K562 (cell line): ENCODE measurements at regions not wholly inside any gene's neighbourhood (a gene's known extent, or its start where the extent isn't known, plus 50 kb on each side); places are given as distances from the start of the nearest gene placed in this dataset.

Experiments used
- ATAC-seq: fragments of 200-7000 bp; cut with Tn5 transposase; 3 replicates; pipeline ENCODE4 v1.9.1; 2020; ENCODE audit warnings: moderate library complexity
- BruUV-seq: library from RNA; stranded (reverse); fragments of 400-500 nt; replicated peaks from 2 replicates; lab custom pipeline; 2021; lab: Mats Ljungman, UMichigan
- CTCF ChIA-PET: fragments of 300-600 bp; formaldehyde crosslinking; extraction: SDS; loops from one replicate; lab custom pipeline; 2021; ENCODE audit warnings: low intra/inter-chr PET ratio; lab: Yijun Ruan, JAX
- POLR2A ChIA-PET: fragments of 300-600, 350-650 bp; sonication (Branson Sonifier 250); formaldehyde crosslinking; extraction: SDS; loops from one replicate; lab custom pipeline; 2021; ENCODE audit warnings: antibody characterized with exemption, inconsistent platforms; lab: Yijun Ruan, JAX
- DNase-seq, 4 experiments: peaks; one replicate each; pipeline versions ENCODE4 v3.0.0 to v3.0.0-alpha.2; 2011 to 2018; ENCODE audit warnings: low spot score in 3 of 4, mixed read lengths in 3 of 4; ENCODE audit errors: extremely low read depth in 1 of 4
- FAIRE-seq: peaks from 2 replicates; lab custom pipeline; 2011; peaks lifted over from hg19 to GRCh38; lab: Jason Lieb, UNC
- H2AFZ ChIP-seq: 2 replicates; pipeline ENCODE4 v1.6.0; 2011; ENCODE audit warnings: low read depth, low read length, control low read depth, inconsistent platforms
- H3K27ac ChIP-seq: fragments of 200-600 bp; 3 replicates; pipeline ENCODE4 v1.8.0; 2011; ENCODE audit warnings: low read depth, mild to moderate bottlenecking, control low read depth, inconsistent platforms, low read length, moderate library complexity, mixed read lengths; ENCODE audit errors: extremely low read depth
- H3K27me3 ChIP-seq, 2 experiments: fragments of 300-600 bp in 1 of 2; 2 replicates in 1 of 2; 3 replicates in 1 of 2; pipeline versions ENCODE4 v1.6.0 to v1.8.0; 2011; ENCODE audit warnings: inconsistent platforms in 2 of 2, low read length in 2 of 2, mild to moderate bottlenecking in 1 of 2, mixed read lengths in 1 of 2, moderate library complexity in 1 of 2; ENCODE audit not compliant: control insufficient read depth in 2 of 2, insufficient read depth in 2 of 2
- H3K36me3 ChIP-seq: fragments of 300-600 bp; 3 replicates; pipeline ENCODE4 v1.8.0; 2011; ENCODE audit warnings: mild to moderate bottlenecking, low read length, inconsistent platforms; ENCODE audit not compliant: control insufficient read depth, insufficient read depth
- H3K4me1 ChIP-seq, 2 experiments: fragments of 200-600 bp in 1 of 2; replicated peaks in 1 of 2; 2 replicates in 1 of 2; 3 replicates in 1 of 2; pipeline versions ENCODE4 v1.5.1 to v1.8.0; 2011; ENCODE audit warnings: inconsistent platforms in 2 of 2, low read length in 2 of 2, mild to moderate bottlenecking in 1 of 2, mixed read lengths in 1 of 2, moderate library complexity in 1 of 2; ENCODE audit not compliant: control insufficient read depth in 2 of 2, insufficient read depth in 2 of 2
- H3K4me2 ChIP-seq: 2 replicates; pipeline ENCODE4 v1.6.1; 2011; ENCODE audit warnings: low read length, control low read depth, inconsistent platforms, mixed read lengths; ENCODE audit not compliant: insufficient read depth
- H3K4me3 ChIP-seq: fragments of 200-600 bp; sonication (generic), shearing (Covaris generic); 2 replicates; pipeline ENCODE4 v1.5.1; 2016; ENCODE audit warnings: control low read depth, inconsistent platforms
- H3K79me2 ChIP-seq: fragments of 200-600 bp; 3 replicates; pipeline ENCODE4 v1.8.0; 2011; ENCODE audit warnings: low read length, inconsistent platforms; ENCODE audit not compliant: control insufficient read depth, insufficient read depth
- H3K9ac ChIP-seq, 2 experiments: 2 replicates each; pipeline versions ENCODE4 v1.6.0 to v1.6.1; 2011; ENCODE audit warnings: low read depth in 2 of 2, low read length in 2 of 2, control low read depth in 1 of 2, inconsistent platforms in 1 of 2, mild to moderate bottlenecking in 1 of 2, mixed read lengths in 1 of 2; ENCODE audit not compliant: insufficient read depth in 1 of 2
- H3K9me1 ChIP-seq: one replicate; pipeline ENCODE4 v1.6.0; 2011; ENCODE audit warnings: inconsistent platforms, mild to moderate bottlenecking, low read length, moderate library complexity; ENCODE audit not compliant: control insufficient read depth, insufficient read depth
- H3K9me3 ChIP-seq: replicated peaks from 2 replicates; pipeline ENCODE4 v1.5.1; 2011; ENCODE audit warnings: low read depth, low read length, inconsistent platforms; ENCODE audit not compliant: control insufficient read depth, insufficient read depth
- H4K20me1 ChIP-seq: replicated peaks from 2 replicates; pipeline ENCODE4 v1.6.1; 2011; ENCODE audit warnings: low read length, inconsistent platforms, mixed read lengths; ENCODE audit not compliant: control insufficient read depth, insufficient read depth
- BRD9 ChIP-seq: fragments of 450-650 bp; IDR thresholded peaks from 2 replicates; pipeline ENCODE4 v1.6.1; 2018; ENCODE audit warnings: low read depth; ENCODE audit not compliant: partially characterized antibody
- ESRRA ChIP-seq: fragments of 450-650 bp; IDR thresholded peaks from 2 replicates; pipeline ENCODE4 v1.6.1; 2014; ENCODE audit warnings: low read depth, mild to moderate bottlenecking, moderate library complexity, borderline replicate concordance
- HDAC2 ChIP-seq: fragments of 450-650 bp; IDR thresholded peaks from 2 replicates; pipeline ENCODE4 v1.6.1; 2016; ENCODE audit warnings: mild to moderate bottlenecking
- HMG20B ChIP-seq: fragments of 250-450 bp; sonication (Bioruptor Pico); IDR thresholded peaks from 2 replicates; pipeline ENCODE4 v1.5.0; 2021; ENCODE audit warnings: mild to moderate bottlenecking
- KDM4B ChIP-seq, 2 experiments: fragments of 450-650 bp in 1 of 2; sonication (generic) in 1 of 2; IDR thresholded peaks; 2 replicates each; pipeline ENCODE4 v1.6.1; 2016 to 2017; ENCODE audit warnings: borderline replicate concordance in 2 of 2, antibody characterized with exemption in 1 of 2, low read depth in 1 of 2, mild to moderate bottlenecking in 1 of 2
- MAFF ChIP-seq: IDR thresholded peaks from 2 replicates; pipeline ENCODE4 v1.6.1; 2012; ENCODE audit warnings: low read length, improper control_type of control experiment
- NR2C1 ChIP-seq, 2 experiments: fragments of 450-650 bp; IDR thresholded peaks; 2 replicates each; pipeline ENCODE4 v1.6.1; 2017; ENCODE audit warnings: mild to moderate bottlenecking in 2 of 2, antibody characterized with exemption in 1 of 2, inconsistent platforms in 1 of 2, missing compliant biosample characterization in 1 of 2, missing genetic modification characterization in 1 of 2
- POU5F1 ChIP-seq: fragments of 150-350 bp; IDR thresholded peaks from 2 replicates; pipeline ENCODE4 v1.6.1; 2014; ENCODE audit warnings: borderline replicate concordance, low read length, low read depth, mild to moderate bottlenecking; ENCODE audit not compliant: partially characterized antibody
- PPARD ChIP-seq: fragments of 250-450 bp; sonication (Bioruptor Pico); IDR thresholded peaks from 2 replicates; pipeline ENCODE4 v1.8.0; 2022; ENCODE audit warnings: inconsistent platforms, mild to moderate bottlenecking, moderate library complexity
- PRMT5 ChIP-seq: sonication (generic); formaldehyde crosslinking; IDR thresholded peaks from 2 replicates; pipeline ENCODE4 v1.5.0; 2020; ENCODE audit warnings: missing genetic modification reagents
- SPI1 ChIP-seq: IDR thresholded peaks from 2 replicates; pipeline ENCODE4 v1.6.1; 2011; ENCODE audit warnings: low read depth, low read length, control low read depth, borderline replicate concordance
- TAF7 ChIP-seq: fragments of 450-650 bp; IDR thresholded peaks from 2 replicates; pipeline ENCODE4 v1.6.1; 2016; ENCODE audit warnings: missing genetic modification characterization, missing compliant biosample characterization
- TAF9B ChIP-seq: fragments of 450-650 bp; IDR thresholded peaks from 2 replicates; pipeline ENCODE4 v1.6.1; 2018; ENCODE audit warnings: mild to moderate bottlenecking; ENCODE audit not compliant: partially characterized antibody
- TBL1XR1 ChIP-seq, 2 experiments: IDR thresholded peaks; 2 replicates each; pipeline ENCODE4 v1.6.1; 2012; ENCODE audit warnings: improper control_type of control experiment in 2 of 2, low read length in 2 of 2, mild to moderate bottlenecking in 1 of 2
- TEAD2 ChIP-seq: fragments of 450-650 bp; IDR thresholded peaks from 2 replicates; pipeline ENCODE4 v1.6.1; 2016; ENCODE audit warnings: missing genetic modification characterization, control low read depth, missing compliant biosample characterization
- ZBED1 ChIP-seq: IDR thresholded peaks from 2 replicates; pipeline ENCODE4 v1.6.1; 2014
- ZBTB33 ChIP-seq: sonication (generic); formaldehyde crosslinking; IDR thresholded peaks from 2 replicates; pipeline ENCODE4 v1.8.1; 2023; ENCODE audit warnings: mild to moderate bottlenecking, missing genetic modification reagents
- ZEB2 ChIP-seq: fragments of 450-650 bp; IDR thresholded peaks from 2 replicates; pipeline ENCODE4 v1.6.1; 2016
- ZNF589 ChIP-seq: fragments of 200-800 bp; sonication (Bioruptor generic); IDR thresholded peaks from 2 replicates; pipeline ENCODE4 v1.6.1; 2016; ENCODE audit warnings: low read depth, missing genetic modification characterization, missing compliant biosample characterization
- ZNF766 ChIP-seq: fragments of 200-800 bp; sonication (Bioruptor generic); conservative IDR thresholded peaks from 2 replicates; pipeline ENCODE4 v1.6.1; 2016; ENCODE audit warnings: missing genetic modification characterization, missing compliant biosample characterization
- ZNF778 ChIP-seq: fragments of 450-650 bp; formaldehyde crosslinking; IDR thresholded peaks from 2 replicates; pipeline ENCODE4 v1.4.0; 2020; ENCODE audit warnings: mild to moderate bottlenecking, moderate library complexity
- WGBS: fragments of 100-300 bp; shearing (Covaris generic); methylation state at CpG from one replicate; pipeline ENCODE4 v1.1.6; 2016; ENCODE audit warnings: low coverage, mixed read lengths; ENCODE audit not compliant: insufficient coverage; ENCODE audit errors: missing lambda C conversion rate; 5-methylcytosine and 5-hydroxymethylcytosine counted together
- in situ Hi-C: fragments of 300-500 bp; cut with MboI; formaldehyde crosslinking; loops from 4 replicates; pipeline ENCODE4 v1.15.0; 2018; ENCODE audit warnings: inconsistent platforms, mixed read lengths
- intact Hi-C: fragments of 100-400 bp; cut with micrococcal nuclease; formaldehyde crosslinking; loops from 2 replicates; pipeline ENCODE4 v1.14.2; 2022

DNA sequence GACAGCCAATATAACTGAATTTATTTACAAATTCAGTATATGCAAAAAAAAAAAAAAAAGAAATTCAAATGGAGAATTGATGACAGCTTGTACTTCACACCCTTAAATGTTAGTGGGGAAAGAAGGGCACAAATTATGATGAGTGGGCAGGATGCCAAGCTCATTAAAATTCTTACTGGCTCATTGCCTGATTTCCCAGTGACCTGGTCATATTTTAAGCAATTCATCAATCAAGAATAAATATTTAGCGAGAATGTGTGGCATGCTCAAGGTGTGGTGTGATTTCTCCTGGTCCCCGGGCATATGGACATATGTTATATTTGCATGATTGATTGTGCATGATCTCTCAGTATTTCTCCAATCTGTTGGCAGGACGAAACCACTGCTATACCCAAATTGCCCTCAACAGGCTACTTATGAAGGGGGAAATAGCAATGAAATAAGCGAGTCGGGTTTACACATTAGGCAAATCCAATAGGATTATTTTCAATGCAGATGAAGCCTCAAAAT is 883.0 kb downstream of the LRRTM4 start (continued):
- TF ChIP-seq TEAD2 (tag) (no peak), HDAC2 (no peak), ZNF589 (CRISPR knock-in tag) (no peak), SPI1 (no peak), NR2C1 (IDR thresholded peaks at IDR 0.05) (no peak), NR2C1 (tag; IDR thresholded peaks at IDR 0.05) (no peak), BRD9 (no peak), TAF7 (no peak)
- TF ChIP-seq, all 486 proteins: peak for 0

- intact Hi-C loops, result no loop called here
- POLR2A ChIA-PET, result no interaction called here
- TF ChIP-seq TAF9B, result no peak
- TF ChIP-seq POU5F1, result no peak
- no peak for TF ChIP-seq ZNF778 (CRISPR knock-in tag)
- no peak for TF ChIP-seq ZNF766 (CRISPR knock-in tag)
- TF ChIP-seq ESRRA, result no peak
- TF ChIP-seq TBL1XR1 (IDR thresholded peaks at IDR 0.05; ENCODE audit: low read length in 2 of 2), result no peak
- no peak for TF ChIP-seq PRMT5 (CRISPR knock-in tag)
- no peak for TF ChIP-seq ZBED1
- TF ChIP-seq KDM4B (IDR thresholded peaks at IDR 0.05; ENCODE audit: borderline replicate concordance in 2 of 2, low read depth in 1 of 2), result no peak
- no peak for TF ChIP-seq MAFF
- TF ChIP-seq HMG20B (CRISPR knock-in tag), result no peak
- no peak for TF ChIP-seq ZEB2
- TF ChIP-seq ZBTB33 (CRISPR knock-in tag), result no peak
- no peak for TF ChIP-seq PPARD (CRISPR knock-in tag)
Measured at GRCh38 chr2:76633276-76633921, 888.8 kb downstream of the LRRTM4 start.

More at GRCh38 chr2:76633276-76633921, 888.8 kb downstream of the LRRTM4 start:
- no peaks in the 10 kb centered on the region for H3K27me3 ChIP-seq
- DNase-seq (no peak), FAIRE-seq (no peak), ATAC-seq (no peak)
- H3K9ac ChIP-seq, result no peak overlapping the region
- no TSS peak for BruUV-seq
- H3K4me2 ChIP-seq, result no peak overlapping the region
- H3K4me1 ChIP-seq, result no peaks in the 10 kb centered on the region
- H3K36me3 ChIP-seq, result no peaks in the 10 kb centered on the region
- H3K79me2 ChIP-seq, result no peaks in the 10 kb centered on the region
- H3K4me3 ChIP-seq, result no peak overlapping the region
- WGBS, result 2% methylated on average over 3 of the region's 3 CpGs
- CTCF ChIA-PET, result no interaction called here
- in situ Hi-C loops, result no loop called here
- no peaks in the 10 kb centered on the region for H3K9me3 ChIP-seq
- no peak overlapping the region for H2AFZ ChIP-seq
- no peaks in the 10 kb centered on the region for H4K20me1 ChIP-seq
- no peak overlapping the region for H3K27ac ChIP-seq
- no peaks in the 10 kb centered on the region for H3K9me1 ChIP-seq
